ENCODE measurements at regions not wholly inside any gene's neighbourhood (a gene's known extent, or its start where the extent isn't known, plus 50 kb on each side); places are given as distances from the start of the nearest gene placed in this dataset.

DNA sequence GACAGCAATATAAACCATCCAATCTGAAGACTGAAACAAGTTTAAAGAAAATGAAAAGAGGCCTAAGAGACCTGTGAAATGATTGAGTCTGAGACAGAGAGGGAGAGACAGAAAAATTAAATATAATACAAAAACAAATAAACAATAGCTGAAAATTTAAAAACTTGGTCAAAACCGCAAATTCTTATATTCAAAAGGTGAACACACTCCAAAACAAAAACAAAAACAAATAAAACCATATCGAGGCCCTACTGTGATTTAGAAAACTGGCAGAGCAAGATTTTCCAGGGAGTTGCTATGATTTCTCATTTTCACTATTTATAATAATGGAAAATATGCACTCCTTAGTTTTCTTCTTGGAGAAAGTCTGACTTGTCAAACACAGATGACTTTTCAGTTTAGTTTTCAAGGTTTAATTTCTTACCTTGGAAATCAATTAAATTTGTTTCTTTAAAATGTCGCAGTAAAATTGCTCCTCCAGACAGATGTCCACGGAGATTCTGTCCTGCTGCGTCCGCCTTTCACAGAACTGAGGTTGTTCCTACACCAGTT is 1420.3 kb downstream of the UQCRFS1 start:
- H3K4me3 ChIP-seq (ENCODE audit: low read depth, low read length) = peak overlapping the region; percentile 93
- DNase-seq (ENCODE audit: low read depth) = no peak

DNA sequence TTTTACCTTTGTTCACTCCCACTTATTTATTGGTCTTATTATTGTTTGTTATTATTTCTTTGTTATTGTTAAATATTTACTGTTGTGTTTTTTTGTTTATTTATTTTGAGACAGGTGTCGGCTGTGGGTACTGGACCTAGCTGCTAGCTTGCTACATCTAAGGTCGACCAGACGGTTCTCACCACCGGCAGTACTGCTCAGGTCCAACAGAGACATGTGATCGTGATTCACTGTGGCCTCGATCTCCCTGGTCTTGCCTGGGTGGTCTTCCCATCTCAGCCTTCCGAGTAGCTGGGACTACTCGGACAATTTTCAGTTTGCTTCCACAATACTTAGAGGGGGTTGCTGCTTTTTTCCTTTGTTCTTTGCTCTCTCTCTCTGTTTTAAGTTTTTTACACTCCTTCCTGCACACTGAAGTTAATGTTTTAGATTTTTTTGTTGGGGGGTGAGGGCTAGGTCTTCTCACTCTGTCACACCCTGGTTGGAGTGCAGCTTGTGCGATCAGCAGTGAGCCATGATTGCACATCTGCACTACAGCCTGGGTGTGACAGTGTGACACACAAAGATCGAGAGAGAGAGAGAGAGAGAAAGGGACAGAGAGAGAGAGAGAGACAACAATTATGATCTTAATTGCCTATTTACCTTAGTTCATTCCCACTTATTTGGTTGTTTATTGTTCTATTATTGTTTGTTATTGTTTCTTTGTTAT is 1432.4 kb downstream of the UQCRFS1 start:
- H3K4me3 ChIP-seq (ENCODE audit: low read depth, low read length) = no peak overlapping the region

DNA sequence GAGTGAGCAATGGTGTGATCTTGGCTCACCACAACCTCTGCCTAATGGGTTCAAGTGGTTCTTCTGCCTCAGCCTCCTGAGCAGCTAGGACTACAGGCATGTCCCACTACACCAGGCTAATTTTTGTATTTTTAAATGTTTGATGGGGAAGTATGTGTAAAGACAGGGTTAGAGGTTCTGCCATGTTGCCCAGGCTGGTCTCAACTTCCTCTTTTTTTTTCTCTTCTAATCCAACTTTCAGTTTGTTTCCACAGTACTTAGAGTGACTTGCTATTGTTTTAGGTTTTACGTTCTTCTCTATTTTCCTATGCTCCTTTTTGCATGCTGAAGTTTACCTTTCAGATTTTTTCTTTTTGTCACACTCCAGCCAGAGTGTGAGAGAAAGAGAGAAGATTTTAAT is 1433.0 kb downstream of the UQCRFS1 start:
- H3K4me3 ChIP-seq (ENCODE audit: low read depth, low read length) = no peak overlapping the region
- DNase-seq (ENCODE audit: low read depth) = no peak

More for the DNA sequence above, 1432.4 kb downstream of the UQCRFS1 start:
- DNase-seq (ENCODE audit: low read depth) = no peak

DNA sequence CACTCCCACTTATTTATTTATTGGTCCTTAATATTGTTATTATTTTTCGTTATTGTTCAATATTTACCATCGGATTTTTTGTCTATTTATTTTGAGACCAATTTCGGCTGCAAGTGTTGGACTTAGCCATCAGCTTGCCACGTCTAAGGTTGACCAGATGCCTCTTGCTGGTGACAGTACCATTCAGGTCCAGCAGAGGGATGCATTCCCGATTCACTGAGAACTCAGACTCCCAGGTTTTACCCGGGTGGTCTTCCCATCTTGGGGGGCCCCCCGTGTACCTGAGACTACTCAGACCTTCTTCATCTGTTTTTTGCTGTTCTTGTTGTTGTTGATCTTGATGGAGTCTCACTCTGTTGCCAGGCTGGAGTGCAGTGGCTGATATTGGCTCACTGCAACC is 1435.2 kb downstream of the UQCRFS1 start:
- DNase-seq (ENCODE audit: low read depth) = no peak
- no peak overlapping the region for H3K4me3 ChIP-seq (ENCODE audit: low read depth, low read length)

DNA sequence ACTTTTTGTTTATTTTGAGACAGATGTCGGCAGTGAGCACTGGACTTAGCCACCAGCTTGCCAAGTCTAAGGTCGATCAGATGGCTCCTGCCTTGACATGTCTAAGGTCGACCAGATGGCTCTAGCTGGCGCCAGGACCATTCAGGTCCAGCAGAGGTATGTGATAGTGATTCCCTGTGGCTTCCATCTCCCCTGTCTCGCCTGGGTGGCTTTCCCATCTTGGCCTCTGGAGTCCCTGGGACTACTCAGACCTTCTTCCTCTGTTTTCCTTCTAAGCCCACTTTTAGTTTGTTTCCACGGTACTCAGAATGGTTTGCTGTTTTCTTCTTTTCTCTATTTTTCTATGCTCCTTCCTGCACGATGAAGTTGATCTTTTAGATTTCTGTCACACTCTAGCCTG is 1435.7 kb downstream of the UQCRFS1 start:
- no peak for DNase-seq (ENCODE audit: low read depth)
- no peak overlapping the region for H3K4me3 ChIP-seq (ENCODE audit: low read depth, low read length)

DNA sequence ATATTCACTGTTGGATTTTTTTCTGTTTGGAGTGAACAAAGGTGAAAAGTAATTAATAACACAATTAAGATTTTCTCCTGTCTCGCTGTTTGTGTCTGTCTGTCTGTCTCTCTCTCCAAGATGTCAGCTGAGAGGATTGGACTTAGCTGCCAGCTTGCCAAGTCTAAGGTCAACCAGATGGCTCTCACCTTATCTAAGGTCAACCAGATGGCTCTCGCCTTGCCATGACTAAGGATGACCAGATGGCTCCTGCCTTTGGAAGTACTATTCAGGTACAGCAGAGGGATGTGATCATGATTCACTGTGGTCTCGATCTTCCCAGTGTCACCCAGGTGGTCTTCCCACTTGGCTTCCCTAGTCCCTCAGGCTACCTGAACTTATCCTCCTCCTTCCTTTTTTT is 1436.4 kb downstream of the UQCRFS1 start:
- no peak for DNase-seq (ENCODE audit: low read depth)
- no peak overlapping the region for H3K4me3 ChIP-seq (ENCODE audit: low read depth, low read length)

DNA sequence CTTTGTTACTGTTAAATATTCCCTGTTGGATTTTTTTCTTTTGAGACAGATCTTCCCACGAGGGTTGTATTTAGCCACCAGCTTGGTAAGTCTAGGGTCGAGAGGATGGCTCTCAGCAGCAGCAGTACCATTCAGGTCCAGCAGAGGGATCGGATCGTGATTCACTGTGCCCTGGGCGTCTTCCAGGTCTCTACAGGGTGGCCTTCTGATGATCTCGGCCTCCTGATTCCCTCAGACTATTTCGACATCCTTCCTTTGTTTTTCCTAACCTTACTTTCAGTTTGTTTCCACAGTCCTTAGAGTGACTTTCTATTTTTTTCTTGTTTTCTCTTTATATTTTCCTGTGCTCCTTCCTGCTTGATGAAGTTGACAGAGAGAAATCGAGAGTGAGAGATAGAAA is 1436.9 kb downstream of the UQCRFS1 start:
- DNase-seq (ENCODE audit: low read depth) = no peak
- H3K4me3 ChIP-seq (ENCODE audit: low read depth, low read length) = no peak overlapping the region

DNA sequence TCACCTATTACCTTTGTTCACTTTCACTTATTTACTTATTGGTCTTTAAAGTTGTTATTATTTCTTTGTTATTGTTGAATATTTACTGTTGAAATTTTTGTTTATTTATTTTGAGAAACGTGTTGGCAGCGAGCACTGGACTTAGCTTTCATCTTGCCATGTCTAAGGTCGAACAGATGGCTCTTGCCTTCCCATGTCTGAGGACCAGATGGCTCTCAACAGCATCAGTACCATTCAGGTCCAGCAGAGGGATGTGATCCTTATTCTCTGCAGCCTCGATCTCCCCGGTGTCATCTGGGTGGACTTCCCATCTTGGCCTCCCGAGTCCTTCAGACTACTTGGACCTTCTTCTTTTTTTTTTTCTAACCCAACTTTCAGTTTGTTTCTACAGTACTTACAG is 1437.6 kb downstream of the UQCRFS1 start:
- no peak for DNase-seq (ENCODE audit: low read depth)
- no peak overlapping the region for H3K4me3 ChIP-seq (ENCODE audit: low read depth, low read length)

DNA sequence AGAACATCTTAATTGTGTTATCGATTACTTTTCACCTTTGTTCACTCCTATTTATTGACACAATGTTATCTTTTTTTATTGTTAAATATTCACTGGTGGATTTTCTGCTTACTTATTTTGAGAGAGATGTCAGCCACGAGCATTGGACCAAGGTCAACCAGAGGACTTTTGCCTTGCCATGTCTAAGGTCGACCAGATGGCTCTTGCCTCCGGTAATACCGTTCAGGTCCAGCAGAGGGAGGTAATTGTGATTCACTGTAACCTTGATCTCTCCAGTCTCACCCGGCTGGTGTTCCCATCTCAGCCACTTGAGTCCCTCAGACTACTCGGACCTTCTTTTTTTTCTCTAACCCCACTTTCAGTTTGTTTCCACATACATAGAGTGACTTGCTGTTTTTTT is 1438.1 kb downstream of the UQCRFS1 start:
- no peak for DNase-seq (ENCODE audit: low read depth)
- H3K4me3 ChIP-seq (ENCODE audit: low read depth, low read length) = no peak overlapping the region

DNA sequence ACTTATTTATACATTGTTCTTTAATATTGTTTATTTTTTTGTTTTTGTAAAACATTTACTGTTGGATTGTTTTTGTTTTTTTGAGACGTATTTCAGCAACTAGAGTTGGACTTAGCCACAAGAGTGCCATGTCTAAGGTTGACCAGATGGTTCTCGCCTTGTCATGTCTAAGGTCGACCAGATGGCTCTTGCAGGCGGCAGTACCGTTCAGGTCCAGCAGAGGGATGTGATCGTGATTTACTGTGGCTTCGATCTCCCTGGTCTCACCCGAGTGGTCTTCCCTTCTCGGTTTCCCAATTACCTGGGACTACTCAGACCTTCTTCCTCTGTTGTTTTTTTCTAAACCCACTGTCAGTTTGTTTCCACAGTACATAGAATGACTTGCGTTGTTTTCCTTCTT is 1438.6 kb downstream of the UQCRFS1 start:
- no peak for DNase-seq (ENCODE audit: low read depth)
- no peak overlapping the region for H3K4me3 ChIP-seq (ENCODE audit: low read depth, low read length)

DNA sequence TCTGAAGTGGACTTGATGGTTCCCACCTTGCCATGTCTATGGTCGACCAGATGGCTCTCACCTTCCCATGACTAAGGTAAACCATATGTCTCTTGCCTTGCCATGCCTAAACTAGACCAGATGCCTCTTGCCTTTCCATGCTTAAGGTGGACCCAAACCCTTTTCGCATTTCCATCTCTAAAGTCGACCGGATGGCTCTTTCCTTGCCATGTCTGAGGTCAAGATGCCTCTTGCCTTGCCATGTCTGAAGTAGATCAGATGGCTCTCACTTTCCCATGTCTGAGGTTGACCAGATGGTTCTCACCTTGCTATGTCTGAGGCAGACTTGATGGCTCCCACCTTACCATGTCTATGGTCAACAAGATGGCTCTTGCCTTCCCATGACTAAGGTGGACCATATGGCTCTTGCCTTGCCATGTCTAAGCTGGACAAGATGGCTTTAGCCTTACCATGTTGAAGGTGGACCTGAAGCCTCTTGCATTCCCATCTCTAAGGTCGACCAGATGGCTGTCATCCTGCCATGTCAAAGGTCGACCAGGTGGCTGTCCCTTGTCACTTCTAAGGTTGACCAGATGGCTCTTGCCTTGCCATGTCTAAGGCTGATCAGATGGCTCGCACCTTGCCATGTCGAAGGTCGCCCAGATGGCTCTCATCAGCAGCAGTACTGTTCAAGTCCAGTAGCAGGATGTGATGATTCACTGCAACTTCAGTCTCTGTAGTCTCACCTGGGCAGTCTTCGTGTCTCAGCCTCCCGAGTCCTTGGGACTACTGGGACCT is 1439.4 kb downstream of the UQCRFS1 start:
- H3K4me3 ChIP-seq (ENCODE audit: low read depth, low read length) = no peak overlapping the region
- no peak for DNase-seq (ENCODE audit: low read depth)

DNA sequence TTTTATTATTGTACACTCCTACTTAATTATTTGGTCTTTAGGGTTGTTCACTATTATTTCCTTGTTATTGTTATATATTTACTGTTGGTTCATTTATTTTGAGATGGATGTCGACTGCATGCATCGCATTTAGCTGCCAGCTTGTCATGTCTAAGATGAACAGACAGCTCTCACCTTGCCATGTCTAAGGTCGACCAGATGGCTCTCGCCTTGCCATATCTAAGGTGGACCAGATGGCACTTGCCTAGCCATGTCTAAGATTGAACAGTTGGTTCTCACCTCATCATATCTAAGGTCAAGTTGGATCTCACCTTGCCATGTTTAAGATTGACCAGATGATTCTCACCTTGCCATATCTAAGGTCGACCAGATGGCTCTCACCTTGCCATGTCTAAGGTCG is 1440.9 kb downstream of the UQCRFS1 start:
- no peak overlapping the region for H3K4me3 ChIP-seq (ENCODE audit: low read depth, low read length)
- no peak for DNase-seq (ENCODE audit: low read depth)

DNA sequence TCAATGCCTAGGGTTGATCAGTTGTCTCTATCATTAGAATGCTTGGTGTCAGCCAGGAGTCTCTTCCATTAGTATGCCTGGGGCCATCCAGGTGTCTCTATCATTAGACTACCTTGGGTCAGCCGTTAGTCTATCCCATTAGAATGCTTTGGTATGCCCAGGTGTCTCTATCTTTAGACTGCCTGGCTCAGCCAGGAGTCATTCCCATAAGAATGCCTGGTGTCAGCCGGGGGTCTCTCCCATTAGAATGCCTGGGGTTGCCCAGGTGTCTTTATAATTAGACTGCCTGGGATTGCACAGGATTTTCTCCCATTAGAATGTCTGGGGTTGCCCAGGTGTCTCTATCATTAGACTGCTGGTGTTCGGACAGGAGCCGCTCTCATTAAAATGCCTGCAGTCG is 1442.9 kb downstream of the UQCRFS1 start:
- no peak overlapping the region for H3K4me3 ChIP-seq (ENCODE audit: low read depth, low read length)
- no peak for DNase-seq (ENCODE audit: low read depth)

DNA sequence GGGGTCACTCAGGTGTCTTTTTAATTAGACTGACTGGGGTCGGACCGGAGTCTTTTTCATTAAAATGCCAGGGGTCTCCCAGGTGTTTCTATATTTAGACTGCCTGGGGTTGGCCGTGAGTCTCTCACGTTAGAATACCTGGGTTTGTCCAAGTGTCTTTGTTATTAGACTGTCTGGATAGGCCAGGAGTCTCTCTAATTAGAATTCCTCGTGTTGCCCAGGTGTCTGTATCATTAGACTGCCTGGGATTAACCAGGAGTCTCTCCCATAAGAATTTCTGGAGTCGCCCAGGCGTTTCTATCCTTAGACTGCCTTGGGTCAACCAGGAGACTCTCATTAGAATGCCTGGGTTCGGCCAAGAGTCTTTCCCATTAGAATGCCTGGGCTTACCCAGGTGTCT is 1445.7 kb downstream of the UQCRFS1 start:
- no peak for DNase-seq (ENCODE audit: low read depth)
- no peak overlapping the region for H3K4me3 ChIP-seq (ENCODE audit: low read depth, low read length)

DNA sequence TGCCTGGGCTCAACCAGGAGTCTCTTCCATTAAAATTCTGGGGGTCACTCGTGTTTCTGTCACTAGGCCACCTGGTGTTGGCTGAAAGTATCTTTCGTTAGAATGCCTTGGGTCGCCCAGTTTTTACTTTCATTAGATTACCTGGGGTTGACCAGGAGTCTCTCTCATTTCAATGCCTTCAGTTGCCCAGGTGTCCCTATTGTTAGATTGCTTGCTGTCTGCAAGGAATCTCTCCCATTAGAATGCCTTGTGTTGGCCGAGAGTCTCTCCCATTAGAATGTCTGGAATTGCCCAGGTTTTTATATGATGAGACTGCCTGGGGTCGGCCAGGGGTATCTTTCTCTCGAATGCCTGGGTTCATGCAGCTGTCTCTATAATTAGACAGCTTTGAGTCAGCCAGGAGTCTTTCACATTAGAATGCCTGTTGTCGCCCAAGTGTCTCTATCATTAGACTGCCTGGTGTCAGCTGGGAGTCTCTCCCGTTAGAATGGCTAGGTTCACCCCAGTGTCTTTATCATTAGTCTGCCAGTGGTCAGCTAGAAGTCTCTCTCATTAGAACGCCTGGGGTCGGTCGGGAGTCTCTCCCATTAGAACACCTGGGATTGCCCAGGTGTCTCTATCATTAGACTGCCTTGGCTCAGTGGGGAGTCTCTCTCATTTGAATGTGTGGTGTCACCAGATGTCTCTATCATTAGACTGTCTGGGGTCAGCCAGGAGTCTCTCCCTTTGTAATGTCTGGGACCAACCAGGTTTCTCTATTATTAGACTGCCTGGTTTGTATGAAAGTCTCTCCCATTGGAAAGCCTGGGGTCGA is 1446.8 kb downstream of the UQCRFS1 start:
- H3K4me3 ChIP-seq (ENCODE audit: low read depth, low read length) = no peak overlapping the region
- no peak for DNase-seq (ENCODE audit: low read depth)

DNA sequence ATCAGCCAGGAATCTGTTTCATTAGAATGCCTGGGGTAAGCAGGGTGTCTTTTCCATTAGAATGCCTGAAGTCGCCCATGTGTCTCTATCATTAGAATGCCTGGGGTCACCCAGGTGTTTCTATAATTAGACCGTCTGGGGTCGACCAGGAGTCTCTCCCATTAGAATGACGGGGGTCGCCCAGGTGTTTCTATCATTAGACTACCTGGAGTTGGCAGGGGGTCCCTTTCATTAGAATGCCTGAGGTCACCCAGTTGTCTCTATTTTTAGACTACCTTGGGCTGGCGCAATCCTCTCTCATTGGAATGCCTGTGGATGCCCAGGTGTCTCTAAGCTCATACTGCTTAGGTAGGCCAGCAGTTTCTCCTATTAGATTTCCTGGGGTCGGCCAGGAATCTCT is 1447.6 kb downstream of the UQCRFS1 start:
- no peak overlapping the region for H3K4me3 ChIP-seq (ENCODE audit: low read depth, low read length)
- DNase-seq (ENCODE audit: low read depth) = no peak

DNA sequence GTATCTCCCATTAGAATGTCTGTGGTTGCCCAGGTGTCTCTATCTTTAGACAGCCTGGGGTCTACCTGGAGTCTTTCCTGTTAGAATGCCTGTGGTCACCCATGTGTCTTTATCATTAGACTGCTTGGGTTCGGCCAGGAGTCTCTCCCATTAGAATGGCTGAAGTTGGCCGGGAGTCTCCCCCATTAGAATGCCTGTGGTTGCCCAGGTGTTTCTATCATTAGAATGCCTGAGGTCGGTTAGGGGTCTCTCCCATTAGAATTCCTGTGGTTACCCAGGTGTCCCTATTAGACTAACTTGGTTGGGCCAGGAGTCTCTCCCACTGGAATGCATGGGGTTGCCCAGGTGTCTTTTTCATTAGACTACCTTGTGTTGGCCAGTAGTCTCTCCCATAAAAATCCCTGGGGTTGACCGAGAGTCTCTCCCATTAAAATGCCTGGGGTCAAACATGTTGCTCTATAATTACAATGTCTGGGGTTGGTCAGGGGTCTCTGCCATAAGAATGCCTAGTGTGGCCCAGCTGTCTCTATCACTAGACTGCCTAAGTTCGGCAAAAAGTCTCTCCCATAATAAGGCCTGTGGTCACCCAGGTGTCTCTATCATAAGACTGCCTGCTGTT is 1448.7 kb downstream of the UQCRFS1 start:
- no peak overlapping the region for H3K4me3 ChIP-seq (ENCODE audit: low read depth, low read length)
- DNase-seq (ENCODE audit: low read depth) = no peak

DNA sequence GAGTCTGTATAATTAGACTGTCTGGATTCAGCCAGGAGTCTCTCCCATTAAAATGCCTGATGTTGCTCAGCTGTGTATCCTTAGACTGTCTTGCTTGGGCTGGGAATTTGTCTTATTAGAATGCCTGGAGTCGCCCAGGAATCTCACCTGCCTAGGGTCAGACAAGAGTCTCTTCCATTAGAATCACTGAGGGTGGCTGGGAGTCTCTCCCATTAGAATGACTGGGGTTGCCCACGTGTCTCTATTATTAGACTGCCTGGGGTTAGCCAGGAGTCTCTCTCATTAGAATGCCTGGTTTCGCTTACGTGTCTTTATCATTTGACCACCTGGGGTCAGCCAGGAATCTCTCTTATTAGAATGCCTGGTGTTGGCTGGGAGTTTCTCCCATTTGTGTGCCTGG is 1450.0 kb downstream of the UQCRFS1 start:
- DNase-seq (ENCODE audit: low read depth) = no peak

DNA sequence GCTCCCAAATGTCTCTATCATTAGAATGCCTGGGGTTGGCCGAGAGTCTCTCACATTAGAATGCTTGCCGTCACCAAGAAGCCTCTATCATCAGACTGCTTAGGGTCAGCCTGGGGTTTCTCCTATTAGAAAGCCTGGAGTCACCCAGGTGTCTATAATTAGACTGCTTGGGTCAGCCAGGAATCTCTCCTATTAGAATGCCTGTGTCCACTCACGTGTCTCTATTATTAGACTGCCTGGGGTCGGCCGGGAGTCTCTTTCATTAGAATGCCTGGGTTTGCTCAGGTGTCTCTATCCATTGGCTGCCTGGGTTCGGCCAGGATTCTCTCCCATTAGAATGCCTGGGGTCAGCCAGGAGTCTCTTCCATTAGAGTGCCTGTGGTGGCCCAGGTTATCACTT is 1453.1 kb downstream of the UQCRFS1 start:
- no peak overlapping the region for H3K4me3 ChIP-seq (ENCODE audit: low read depth, low read length)
- DNase-seq (ENCODE audit: low read depth) = no peak

More for the DNA sequence above, 1450.0 kb downstream of the UQCRFS1 start:
- H3K4me3 ChIP-seq (ENCODE audit: low read depth, low read length) = no peak overlapping the region
